ENCODE measurements at regions not wholly inside any gene's neighbourhood (a gene's known extent, or its start where the extent isn't known, plus 50 kb on each side); places are given as distances from the start of the nearest gene placed in this dataset.

- TF ChIP-seq, protein P1, sequence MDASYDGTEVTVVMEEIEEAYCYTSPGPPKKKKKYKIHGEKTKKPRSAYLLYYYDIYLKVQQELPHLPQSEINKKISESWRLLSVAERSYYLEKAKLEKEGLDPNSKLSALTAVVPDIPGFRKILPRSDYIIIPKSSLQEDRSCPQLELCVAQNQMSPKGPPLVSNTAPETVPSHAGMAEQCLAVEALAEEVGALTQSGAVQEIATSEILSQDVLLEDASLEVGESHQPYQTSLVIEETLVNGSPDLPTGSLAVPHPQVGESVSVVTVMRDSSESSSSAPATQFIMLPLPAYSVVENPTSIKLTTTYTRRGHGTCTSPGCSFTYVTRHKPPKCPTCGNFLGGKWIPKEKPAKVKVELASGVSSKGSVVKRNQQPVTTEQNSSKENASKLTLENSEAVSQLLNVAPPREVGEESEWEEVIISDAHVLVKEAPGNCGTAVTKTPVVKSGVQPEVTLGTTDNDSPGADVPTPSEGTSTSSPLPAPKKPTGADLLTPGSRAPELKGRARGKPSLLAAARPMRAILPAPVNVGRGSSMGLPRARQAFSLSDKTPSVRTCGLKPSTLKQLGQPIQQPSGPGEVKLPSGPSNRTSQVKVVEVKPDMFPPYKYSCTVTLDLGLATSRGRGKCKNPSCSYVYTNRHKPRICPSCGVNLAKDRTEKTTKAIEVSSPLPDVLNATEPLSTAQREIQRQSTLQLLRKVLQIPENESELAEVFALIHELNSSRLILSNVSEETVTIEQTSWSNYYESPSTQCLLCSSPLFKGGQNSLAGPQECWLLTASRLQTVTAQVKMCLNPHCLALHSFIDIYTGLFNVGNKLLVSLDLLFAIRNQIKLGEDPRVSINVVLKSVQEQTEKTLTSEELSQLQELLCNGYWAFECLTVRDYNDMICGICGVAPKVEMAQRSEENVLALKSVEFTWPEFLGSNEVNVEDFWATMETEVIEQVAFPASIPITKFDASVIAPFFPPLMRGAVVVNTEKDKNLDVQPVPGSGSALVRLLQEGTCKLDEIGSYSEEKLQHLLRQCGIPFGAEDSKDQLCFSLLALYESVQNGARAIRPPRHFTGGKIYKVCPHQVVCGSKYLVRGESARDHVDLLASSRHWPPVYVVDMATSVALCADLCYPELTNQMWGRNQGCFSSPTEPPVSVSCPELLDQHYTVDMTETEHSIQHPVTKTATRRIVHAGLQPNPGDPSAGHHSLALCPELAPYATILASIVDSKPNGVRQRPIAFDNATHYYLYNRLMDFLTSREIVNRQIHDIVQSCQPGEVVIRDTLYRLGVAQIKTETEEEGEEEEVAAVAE (CRISPR knock-in tag; IDR thresholded peaks at IDR 0.05; ENCODE audit: borderline replicate concordance) = no peak
- TF ChIP-seq RFX5 (IDR thresholded peaks at IDR 0.05; ENCODE audit: low read depth, low read length) (no peak), ZNF136 (CRISPR knock-in tag; IDR thresholded peaks at IDR 0.05; ENCODE audit: low read depth) (no peak), RELA (CRISPR knock-in tag; IDR thresholded peaks at IDR 0.05) (no peak), ZNF235 (CRISPR knock-in tag; IDR thresholded peaks at IDR 0.05; ENCODE audit: borderline replicate concordance) (no peak), PHF21A (CRISPR knock-in tag; IDR thresholded peaks at IDR 0.05) (no peak), NPAS2 (CRISPR knock-in tag; IDR thresholded peaks at IDR 0.05; ENCODE audit: borderline replicate concordance) (no peak), MED1 (CRISPR knock-in tag; IDR thresholded peaks at IDR 0.05) (no peak), FOXA3 (CRISPR knock-in tag; IDR thresholded peaks at IDR 0.05) (no peak)
- TF ChIP-seq, protein P2, sequence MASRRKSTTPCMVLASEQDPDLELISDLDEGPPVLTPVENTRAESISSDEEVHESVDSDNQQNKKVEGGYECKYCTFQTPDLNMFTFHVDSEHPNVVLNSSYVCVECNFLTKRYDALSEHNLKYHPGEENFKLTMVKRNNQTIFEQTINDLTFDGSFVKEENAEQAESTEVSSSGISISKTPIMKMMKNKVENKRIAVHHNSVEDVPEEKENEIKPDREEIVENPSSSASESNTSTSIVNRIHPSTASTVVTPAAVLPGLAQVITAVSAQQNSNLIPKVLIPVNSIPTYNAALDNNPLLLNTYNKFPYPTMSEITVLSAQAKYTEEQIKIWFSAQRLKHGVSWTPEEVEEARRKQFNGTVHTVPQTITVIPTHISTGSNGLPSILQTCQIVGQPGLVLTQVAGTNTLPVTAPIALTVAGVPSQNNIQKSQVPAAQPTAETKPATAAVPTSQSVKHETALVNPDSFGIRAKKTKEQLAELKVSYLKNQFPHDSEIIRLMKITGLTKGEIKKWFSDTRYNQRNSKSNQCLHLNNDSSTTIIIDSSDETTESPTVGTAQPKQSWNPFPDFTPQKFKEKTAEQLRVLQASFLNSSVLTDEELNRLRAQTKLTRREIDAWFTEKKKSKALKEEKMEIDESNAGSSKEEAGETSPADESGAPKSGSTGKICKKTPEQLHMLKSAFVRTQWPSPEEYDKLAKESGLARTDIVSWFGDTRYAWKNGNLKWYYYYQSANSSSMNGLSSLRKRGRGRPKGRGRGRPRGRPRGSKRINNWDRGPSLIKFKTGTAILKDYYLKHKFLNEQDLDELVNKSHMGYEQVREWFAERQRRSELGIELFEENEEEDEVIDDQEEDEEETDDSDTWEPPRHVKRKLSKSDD (CRISPR knock-in tag; IDR thresholded peaks at IDR 0.05; ENCODE audit: low read depth) = no peak
- TF ChIP-seq, protein P3, sequence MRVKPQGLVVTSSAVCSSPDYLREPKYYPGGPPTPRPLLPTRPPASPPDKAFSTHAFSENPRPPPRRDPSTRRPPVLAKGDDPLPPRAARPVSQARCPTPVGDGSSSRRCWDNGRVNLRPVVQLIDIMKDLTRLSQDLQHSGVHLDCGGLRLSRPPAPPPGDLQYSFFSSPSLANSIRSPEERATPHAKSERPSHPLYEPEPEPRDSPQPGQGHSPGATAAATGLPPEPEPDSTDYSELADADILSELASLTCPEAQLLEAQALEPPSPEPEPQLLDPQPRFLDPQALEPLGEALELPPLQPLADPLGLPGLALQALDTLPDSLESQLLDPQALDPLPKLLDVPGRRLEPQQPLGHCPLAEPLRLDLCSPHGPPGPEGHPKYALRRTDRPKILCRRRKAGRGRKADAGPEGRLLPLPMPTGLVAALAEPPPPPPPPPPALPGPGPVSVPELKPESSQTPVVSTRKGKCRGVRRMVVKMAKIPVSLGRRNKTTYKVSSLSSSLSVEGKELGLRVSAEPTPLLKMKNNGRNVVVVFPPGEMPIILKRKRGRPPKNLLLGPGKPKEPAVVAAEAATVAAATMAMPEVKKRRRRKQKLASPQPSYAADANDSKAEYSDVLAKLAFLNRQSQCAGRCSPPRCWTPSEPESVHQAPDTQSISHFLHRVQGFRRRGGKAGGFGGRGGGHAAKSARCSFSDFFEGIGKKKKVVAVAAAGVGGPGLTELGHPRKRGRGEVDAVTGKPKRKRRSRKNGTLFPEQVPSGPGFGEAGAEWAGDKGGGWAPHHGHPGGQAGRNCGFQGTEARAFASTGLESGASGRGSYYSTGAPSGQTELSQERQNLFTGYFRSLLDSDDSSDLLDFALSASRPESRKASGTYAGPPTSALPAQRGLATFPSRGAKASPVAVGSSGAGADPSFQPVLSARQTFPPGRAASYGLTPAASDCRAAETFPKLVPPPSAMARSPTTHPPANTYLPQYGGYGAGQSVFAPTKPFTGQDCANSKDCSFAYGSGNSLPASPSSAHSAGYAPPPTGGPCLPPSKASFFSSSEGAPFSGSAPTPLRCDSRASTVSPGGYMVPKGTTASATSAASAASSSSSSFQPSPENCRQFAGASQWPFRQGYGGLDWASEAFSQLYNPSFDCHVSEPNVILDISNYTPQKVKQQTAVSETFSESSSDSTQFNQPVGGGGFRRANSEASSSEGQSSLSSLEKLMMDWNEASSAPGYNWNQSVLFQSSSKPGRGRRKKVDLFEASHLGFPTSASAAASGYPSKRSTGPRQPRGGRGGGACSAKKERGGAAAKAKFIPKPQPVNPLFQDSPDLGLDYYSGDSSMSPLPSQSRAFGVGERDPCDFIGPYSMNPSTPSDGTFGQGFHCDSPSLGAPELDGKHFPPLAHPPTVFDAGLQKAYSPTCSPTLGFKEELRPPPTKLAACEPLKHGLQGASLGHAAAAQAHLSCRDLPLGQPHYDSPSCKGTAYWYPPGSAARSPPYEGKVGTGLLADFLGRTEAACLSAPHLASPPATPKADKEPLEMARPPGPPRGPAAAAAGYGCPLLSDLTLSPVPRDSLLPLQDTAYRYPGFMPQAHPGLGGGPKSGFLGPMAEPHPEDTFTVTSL (CRISPR knock-in tag; IDR thresholded peaks at IDR 0.05; ENCODE audit: borderline replicate concordance) = no peak
Measured at GRCh38 chr5:164306662-164307061, 801.2 kb downstream of the MAT2B start (continued).
